ENCODE measurements at regions not wholly inside any gene's neighbourhood (a gene's known extent, or its start where the extent isn't known, plus 50 kb on each side); places are given as distances from the start of the nearest gene placed in this dataset.

GRCh38 chr11:113634940-113635575 lies 71.0 kb downstream of the TMPRSS5 start:
- no peak for DNase-seq (ENCODE audit: insufficient read length, low spot score)
- no peak for FAIRE-seq

GRCh38 chr11:113632981-113633380 lies 73.1 kb downstream of the TMPRSS5 start:
- no peak for DNase-seq (ENCODE audit: insufficient read length, low spot score)
- no peak for FAIRE-seq

GRCh38 chr11:113629562-113629961 lies 76.5 kb downstream of the TMPRSS5 start:
- DNase-seq (ENCODE audit: insufficient read length, low spot score) (no peak), FAIRE-seq (peak; percentile 63)

GRCh38 chr11:113628912-113629311 lies 77.2 kb downstream of the TMPRSS5 start:
- no peak for FAIRE-seq
- DNase-seq (ENCODE audit: insufficient read length, low spot score): no peak

GRCh38 chr11:113627946-113628345 lies 78.2 kb downstream of the TMPRSS5 start:
- no peak for FAIRE-seq
- DNase-seq (ENCODE audit: insufficient read length, low spot score): no peak

GRCh38 chr11:113627297-113627696 lies 78.8 kb downstream of the TMPRSS5 start:
- FAIRE-seq: no peak
- no peak for DNase-seq (ENCODE audit: insufficient read length, low spot score)

GRCh38 chr11:113626736-113627135 lies 79.4 kb downstream of the TMPRSS5 start:
- FAIRE-seq (no peak), DNase-seq (ENCODE audit: insufficient read length, low spot score) (no peak)

- FAIRE-seq (no peak), DNase-seq (ENCODE audit: insufficient read length, low spot score) (no peak)
Measured at GRCh38 chr11:113623114-113623513, 83.0 kb downstream of the TMPRSS5 start.

- DNase-seq (ENCODE audit: insufficient read length, low spot score) (peak; percentile 61), FAIRE-seq (no peak)
Measured at GRCh38 chr11:113618360-113618759, 87.7 kb downstream of the TMPRSS5 start.

- no peak for FAIRE-seq
- no peak for DNase-seq (ENCODE audit: insufficient read length, low spot score)
Measured at GRCh38 chr11:113615773-113616172, 90.3 kb downstream of the TMPRSS5 start.

GRCh38 chr11:113615098-113615497 lies 91.0 kb downstream of the TMPRSS5 start:
- FAIRE-seq (no peak), DNase-seq (ENCODE audit: insufficient read length, low spot score) (no peak)

GRCh38 chr11:113614097-113614496 lies 92.0 kb downstream of the TMPRSS5 start:
- DNase-seq (ENCODE audit: insufficient read length, low spot score): no peak
- no peak for FAIRE-seq

GRCh38 chr11:113613619-113614018 lies 92.5 kb downstream of the TMPRSS5 start:
- FAIRE-seq: no peak
- DNase-seq (ENCODE audit: insufficient read length, low spot score): no peak

GRCh38 chr11:113604186-113604585 lies 101.9 kb downstream of the TMPRSS5 start:
- no peak for FAIRE-seq

GRCh38 chr11:113603277-113604059 lies 102.6 kb downstream of the TMPRSS5 start:
- DNase-seq (ENCODE audit: insufficient read length, low spot score) (no peak), FAIRE-seq (no peak)

More at GRCh38 chr11:113604186-113604585, 101.9 kb downstream of the TMPRSS5 start:
- DNase-seq (ENCODE audit: insufficient read length, low spot score): no peak

GRCh38 chr11:113602483-113602882 lies 103.6 kb downstream of the TMPRSS5 start:
- FAIRE-seq (no peak), DNase-seq (ENCODE audit: insufficient read length, low spot score) (no peak)

GRCh38 chr11:113596658-113597057 lies 109.5 kb downstream of the TMPRSS5 start:
- DNase-seq (ENCODE audit: insufficient read length, low spot score): no peak
- no peak for FAIRE-seq

- FAIRE-seq (no peak), DNase-seq (ENCODE audit: insufficient read length, low spot score) (no peak)
Measured at GRCh38 chr11:113595810-113596594, 110.1 kb downstream of the TMPRSS5 start.

- DNase-seq (ENCODE audit: insufficient read length, low spot score) (no peak), FAIRE-seq (peak; percentile 9)
Measured at GRCh38 chr11:113593698-113594308, 112.3 kb downstream of the TMPRSS5 start.

GRCh38 chr11:113591117-113591516 lies 115.0 kb downstream of the TMPRSS5 start:
- FAIRE-seq: no peak
- no peak for DNase-seq (ENCODE audit: insufficient read length, low spot score)

GRCh38 chr11:113587308-113587739 lies 112.1 kb upstream of the DRD2 start:
- peak; percentile 28 for DNase-seq (ENCODE audit: insufficient read length, low spot score)
- no peak for FAIRE-seq

Data from HTR-8/SVneo (cell line).